ENCODE measurements at regions not wholly inside any gene's neighbourhood (a gene's known extent, or its start where the extent isn't known, plus 50 kb on each side); places are given as distances from the start of the nearest gene placed in this dataset.

DNA sequence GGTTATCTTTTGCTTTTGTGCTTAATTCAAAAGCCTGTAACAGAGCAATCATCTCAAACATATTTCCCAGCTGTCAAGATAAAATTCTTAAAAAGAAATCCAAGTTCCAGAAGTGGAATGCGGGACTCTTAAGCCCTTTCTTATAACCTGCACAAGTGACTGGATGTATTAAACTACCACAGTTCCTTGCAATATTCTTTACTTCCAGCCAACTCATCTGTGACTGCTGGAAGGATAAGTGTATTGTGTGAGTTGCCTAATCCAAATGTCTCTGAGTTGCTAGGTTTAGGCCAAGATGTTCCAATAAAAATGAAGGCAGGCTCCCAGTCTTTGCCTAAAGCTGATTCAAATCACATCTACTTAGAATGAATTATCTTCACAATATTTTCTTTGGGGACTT, 159.2 kb upstream of the SLC24A2 start:
- no peak for DNase-seq

More for the DNA sequence above, 159.2 kb upstream of the SLC24A2 start:
- H3K9me3 ChIP-seq (ENCODE audit: control insufficient read depth, insufficient read depth, low read length): no peaks in the 10 kb centered on the region
- in situ Hi-C loops (cut with MboI; ENCODE audit: low sequenced_read_pairs) (no loop called here), dilution Hi-C loops (cut with HindIII; ENCODE audit: low sequenced_read_pairs, unreplicated experiment) (no loop called here), intact Hi-C loops (cut with micrococcal nuclease) (no loop called here)
- no peaks in the 10 kb centered on the region for H3K36me3 ChIP-seq (ENCODE audit: control insufficient read depth, insufficient read depth, low read length)
- no peak for TF ChIP-seq CEBPB (IDR thresholded peaks at IDR 0.05; ENCODE audit: low read depth, low read length)
- TF ChIP-seq MAZ (IDR thresholded peaks at IDR 0.05; ENCODE audit: borderline replicate concordance, low read depth, low read length): no peak
- no peak for TF ChIP-seq RCOR1 (IDR thresholded peaks at IDR 0.05; ENCODE audit: insufficient replicate concordance, low read length)
- TF ChIP-seq RFX5 (IDR thresholded peaks at IDR 0.05; ENCODE audit: low read depth, low read length): no peak
- no peak for TF ChIP-seq BHLHE40 (IDR thresholded peaks at IDR 0.05; ENCODE audit: low read depth, low read length)
- no peak for TF ChIP-seq FOS (IDR thresholded peaks at IDR 0.05; ENCODE audit: low read depth, low read length)
- TF ChIP-seq MAFK (IDR thresholded peaks at IDR 0.05; ENCODE audit: low read depth, low read length): no peak
- no peak for TF ChIP-seq CHD1 (IDR thresholded peaks at IDR 0.05; ENCODE audit: low read depth, low read length)
- TF ChIP-seq SMC3 (IDR thresholded peaks at IDR 0.05; ENCODE audit: low read depth, low read length): no peak
- no peak for TF ChIP-seq NFE2L2 (IDR thresholded peaks at IDR 0.05; ENCODE audit: low read depth, low read length)
- TF ChIP-seq MXI1 (IDR thresholded peaks at IDR 0.05; ENCODE audit: borderline replicate concordance, low read depth, low read length): no peak
- no peak for TF ChIP-seq POLR2A (IDR thresholded peaks at IDR 0.05; ENCODE audit: low read depth, low read length)
- no peak for TF ChIP-seq ELK1 (IDR thresholded peaks at IDR 0.05; ENCODE audit: borderline replicate concordance, low read depth, low read length)
- no peak overlapping the region for H4K91ac ChIP-seq (ENCODE audit: insufficient read depth, low read depth, low read length)
- ChIA-PET POLR2A (ENCODE audit: unreplicated experiment) (no interaction called here), CTCF (interaction anchor here (0.7 kb wide), 1 partner anchor 288 kb away, joined by 3 read pairs; no protein-coding TSS in a partner anchor)
- H2AK5ac ChIP-seq (ENCODE audit: low read depth, low read length): no peak overlapping the region
- no peaks in the 10 kb centered on the region for H3K9me1 ChIP-seq (ENCODE audit: insufficient read depth, low read length)
- no peak overlapping the region for H3K4me2 ChIP-seq (ENCODE audit: low read depth, low read length)
- no peak overlapping the region for H2BK120ac ChIP-seq (ENCODE audit: low read depth, low read length)
- H3K4me1 ChIP-seq (ENCODE audit: control insufficient read depth, insufficient read depth, low read length): no peaks in the 10 kb centered on the region
- no TSS peak for BruUV-seq (replicated peaks)
- no peak for ATAC-seq (ENCODE audit: low read depth)
- H3K79me1 ChIP-seq (ENCODE audit: low read depth in 1 of 2, low read length in 2 of 2): no peaks in the 10 kb centered on the region
- H2BK20ac ChIP-seq (ENCODE audit: low read depth, low read length): no peak overlapping the region
- no peak overlapping the region for H3K4me3 ChIP-seq (ENCODE audit: insufficient read depth, low read depth, low read length)
- no peak overlapping the region for H4K5ac ChIP-seq (ENCODE audit: low read depth, low read length)
- no peak overlapping the region for H2AK9ac ChIP-seq (replicated peaks; ENCODE audit: low read depth, low read length, poor library complexity)
- no peak overlapping the region for H2BK15ac ChIP-seq (ENCODE audit: low read depth, low read length)
- no peaks in the 10 kb centered on the region for H4K20me1 ChIP-seq (ENCODE audit: insufficient read depth, low read length)
- no peak overlapping the region for H3K18ac ChIP-seq (ENCODE audit: low read depth, low read length)
- no peak overlapping the region for H3K14ac ChIP-seq (replicated peaks; ENCODE audit: low read depth, low read length)
- no CpG with 5 or more reads among the region's 1 CpG for WGBS, 2 experiments (ENCODE audit: extremely low coverage in 2 of 2, insufficient read length in 1 of 2)
- H3K9ac ChIP-seq (ENCODE audit: low read depth, low read length): no peak overlapping the region
- no peak overlapping the region for H3K4ac ChIP-seq (ENCODE audit: low read depth, low read length)
- no peak overlapping the region for H3K27ac ChIP-seq (ENCODE audit: insufficient read depth, low read length)
- H2AFZ ChIP-seq (replicated peaks; ENCODE audit: low read length, poor library complexity): no peak overlapping the region
- H2BK5ac ChIP-seq (ENCODE audit: low read depth, low read length, poor library complexity, severe bottlenecking): no peak overlapping the region
- no peak overlapping the region for H4K8ac ChIP-seq (ENCODE audit: low read depth in 2 of 2, low read length in 2 of 2)
- no peak overlapping the region for H3K23ac ChIP-seq (ENCODE audit: low read depth, low read length)
- H3K56ac ChIP-seq (ENCODE audit: extremely low read depth, insufficient read depth, low read length): no peak overlapping the region
- H3K27me3 ChIP-seq (ENCODE audit: control insufficient read depth, insufficient read depth, low read length): peaks cover 21% of the 10 kb centered on the region
